ENCODE measurements at regions not wholly inside any gene's neighbourhood (a gene's known extent, or its start where the extent isn't known, plus 50 kb on each side); places are given as distances from the start of the nearest gene placed in this dataset.

- TF ChIP-seq CTCF (IDR thresholded peaks at IDR 0.05) (no peak), POLR2A (IDR thresholded peaks at IDR 0.05) (no peak)
Observed at GRCh38 chr13:59281453-59281852, 882.3 kb downstream of the DIAPH3 start.

Data from heart left ventricle (tissue), 13 donors.